NT2/D1 (cell line): ENCODE measurements at regions not wholly inside any gene's neighbourhood (a gene's known extent, or its start where the extent isn't known, plus 50 kb on each side); places are given as distances from the start of the nearest gene placed in this dataset.

Experiments
- YY1 ChIP-seq: IDR thresholded peaks from 2 replicates; pipeline ENCODE4 v1.6.1; 2011; ENCODE audit not compliant: insufficient read length, insufficient read depth
- ZNF274 ChIP-seq: IDR thresholded peaks from 2 replicates; pipeline ENCODE4 v1.6.1; 2011; ENCODE audit warnings: mild to moderate bottlenecking, low read depth, low read length

DNA sequence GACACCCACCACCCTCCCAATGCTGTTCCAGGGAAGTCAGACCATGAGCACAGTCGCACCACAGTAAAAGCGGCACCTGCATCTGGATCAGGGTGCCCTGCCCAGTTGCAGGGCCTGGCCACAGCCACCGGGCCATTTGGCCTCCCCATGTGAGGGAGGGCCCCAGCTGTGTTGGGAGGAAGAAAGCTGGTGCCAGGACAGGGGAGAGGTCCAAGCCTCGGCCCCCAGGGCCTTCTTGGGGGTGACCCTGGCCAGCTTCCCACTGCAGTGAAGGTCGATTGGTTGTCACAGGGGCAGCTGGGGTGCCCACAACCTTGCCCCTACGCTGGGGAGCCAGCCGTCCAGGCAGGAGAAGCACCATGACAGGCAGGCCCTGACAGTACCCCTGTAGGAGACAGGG lies 183.2 kb upstream of the RAB6C start:
- TF ChIP-seq YY1 (no peak), ZNF274 (no peak)
